Heart left ventricle (tissue), 13 donors: ENCODE measurements at regions not wholly inside any gene's neighbourhood (a gene's known extent, or its start where the extent isn't known, plus 50 kb on each side); places are given as distances from the start of the nearest gene placed in this dataset.

Source experiments
- CTCF ChIP-seq, 12 donors: fragments of 200-600 bp; sonication (generic) in 4 of 12; IDR thresholded peaks; one replicate each; pipeline versions ENCODE4 v1.5.0 to v1.8.0; 2018 to 2022; ENCODE audit warnings: antibody characterized with exemption in 12 of 12, mild to moderate bottlenecking in 5 of 12
- POLR2A ChIP-seq, 2 donors: fragments of 450-650 bp; IDR thresholded peaks; one replicate each; pipeline ENCODE4 v1.6.1; 2017; ENCODE audit warnings: antibody characterized with exemption in 2 of 2, mild to moderate bottlenecking in 2 of 2, moderate library complexity in 2 of 2
- donor health status: ischemic (EF 13 %, LVEDD 7.1; RV severe dilation, severe dysfunction).
- donor health status: DM: no; HTN: yes; CAD: no.
- donor health status: DM: no; HTN: no; CAD: no.
- donor health status: ischemic (EF 25% LVEDD 6.9; RV normal size, moderate dysfunction).
- donor health status: ischemic (EF 25% LVEDD 5.7; RV mildly dilated, moderate dysfunction).
- donor health status: ischemic (EF 35%, LVEDD 5.7; RV mildly dilated, moderate dysfunction).
- donor health status: nonischemic (EF 11% LVEDD 7.7; RV severe dilation, severe dysfunction).
- donor health status: DM: yes; HTN: yes; CAD: no.
- donor health status: PGD.
- donor health status: ischemic (EF 29% LVEDD 5.4; RV normal size, mild dysfunction).
- donor health status: nonischemic (EF 23%, LVEDD 6.1; RV moderate dilation, normal function).

DNA sequence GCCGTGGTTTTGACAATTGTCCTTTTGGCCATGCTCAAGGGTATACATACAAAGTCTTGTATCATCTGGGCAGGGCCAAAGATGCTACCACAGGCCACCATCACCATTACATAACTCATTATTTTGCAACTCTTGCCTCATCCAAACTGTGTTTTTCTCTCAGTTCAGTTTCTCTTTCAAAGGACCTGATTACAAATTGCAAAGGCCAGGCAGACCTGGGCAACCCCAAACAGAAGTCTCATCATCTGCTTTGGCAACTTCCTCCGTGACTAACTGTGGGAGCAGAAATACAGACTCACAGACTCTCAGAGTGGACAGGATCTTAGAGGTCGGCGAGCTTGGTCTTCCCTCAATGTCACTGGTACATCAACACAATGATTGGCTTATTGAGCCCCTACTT lies 117.8 kb upstream of the NEDD9 start:
- no peak for TF ChIP-seq POLR2A (IDR thresholded peaks at IDR 0.05)
- no peak for TF ChIP-seq CTCF (IDR thresholded peaks at IDR 0.05)
